Medulla oblongata (tissue), 1 donor: ENCODE measurements at regions not wholly inside any gene's neighbourhood (a gene's known extent, or its start where the extent isn't known, plus 50 kb on each side); places are given as distances from the start of the nearest gene placed in this dataset.

Experiments
- DNase-seq: peaks from one replicate; pipeline ENCODE4 v3.0.0-alpha.2; 2015; ENCODE audit errors: extremely low spot score

GRCh38 chr12:25827141-25827540 lies 131.3 kb upstream of the RASSF8 start:
- no peak for DNase-seq

DNA sequence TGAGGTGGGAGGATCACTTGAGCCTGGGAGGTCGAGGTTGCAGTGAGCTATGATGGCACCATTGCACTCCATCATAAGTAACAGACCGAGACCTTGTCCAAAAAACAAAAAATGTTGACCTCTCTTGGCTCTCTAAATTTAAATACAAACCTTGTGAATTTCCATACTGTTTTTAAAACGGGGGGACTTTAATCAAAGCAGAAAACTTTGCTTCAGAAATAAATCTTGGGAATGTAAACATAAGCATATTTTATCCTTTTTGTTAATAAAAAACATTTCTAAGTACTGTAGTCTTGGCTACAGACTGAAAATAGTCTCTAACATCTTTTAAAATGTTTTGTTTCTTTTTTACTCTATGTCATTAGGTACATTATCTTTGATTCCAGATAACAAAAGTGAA lies 130.7 kb upstream of the RASSF8 start:
- no peak for DNase-seq

DNA sequence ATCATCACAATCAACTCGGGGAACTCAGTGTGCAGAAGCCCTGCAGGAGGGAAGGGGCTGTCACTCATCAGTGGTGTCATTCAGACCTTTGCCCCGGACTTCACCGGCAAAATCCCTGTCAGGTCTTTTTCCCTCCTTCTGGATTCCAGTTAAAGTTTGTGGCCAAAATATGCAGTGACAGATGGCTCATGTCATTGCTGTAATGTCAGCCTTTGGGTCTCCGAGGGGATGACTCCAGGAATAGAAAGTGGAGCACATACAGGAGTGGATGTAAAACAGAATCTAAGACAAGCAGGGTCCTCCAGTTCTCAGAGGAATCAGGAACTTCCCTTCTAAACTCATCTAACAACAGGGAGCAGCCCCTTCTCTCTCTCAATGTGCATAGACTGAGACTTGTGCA lies 130.3 kb upstream of the RASSF8 start:
- no peak for DNase-seq

DNA sequence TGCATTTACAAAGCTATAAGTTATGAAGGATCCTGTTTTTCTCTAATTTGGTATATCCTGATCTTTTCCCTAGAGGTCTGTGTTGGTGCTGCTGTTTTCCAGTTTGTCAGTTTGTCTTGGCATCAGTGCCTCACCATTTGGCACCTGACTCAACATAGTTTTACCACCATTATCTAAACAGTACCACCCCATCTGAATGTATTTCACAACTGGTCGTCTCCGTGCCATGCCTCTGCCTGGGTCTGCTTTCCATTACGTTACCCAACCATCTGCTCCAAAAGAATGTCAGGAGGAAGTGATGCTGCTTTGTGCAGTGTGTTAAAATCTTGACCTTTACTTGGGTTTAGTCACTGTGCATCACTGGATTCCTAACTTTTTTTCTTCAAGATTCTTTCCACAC lies 129.3 kb upstream of the RASSF8 start:
- no peak for DNase-seq

DNA sequence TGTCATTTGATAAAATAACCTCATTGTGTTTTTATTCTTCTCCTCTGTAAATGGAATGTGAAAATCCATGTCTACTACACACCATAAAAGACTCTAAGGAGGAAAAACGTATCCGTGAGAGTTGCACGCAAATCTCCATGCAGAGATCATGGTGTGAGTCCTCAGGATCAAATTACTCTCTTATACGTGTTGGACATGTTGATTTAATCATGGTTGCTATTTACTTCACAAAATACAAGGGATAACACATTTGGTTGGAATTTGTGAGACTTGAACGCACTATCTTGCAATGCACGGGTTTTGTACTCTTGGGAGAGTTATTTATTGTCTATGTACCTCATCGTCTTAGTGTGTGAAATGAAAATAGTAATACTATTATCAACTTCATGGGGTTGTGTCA lies 128.0 kb upstream of the RASSF8 start:
- DNase-seq, result no peak

DNA sequence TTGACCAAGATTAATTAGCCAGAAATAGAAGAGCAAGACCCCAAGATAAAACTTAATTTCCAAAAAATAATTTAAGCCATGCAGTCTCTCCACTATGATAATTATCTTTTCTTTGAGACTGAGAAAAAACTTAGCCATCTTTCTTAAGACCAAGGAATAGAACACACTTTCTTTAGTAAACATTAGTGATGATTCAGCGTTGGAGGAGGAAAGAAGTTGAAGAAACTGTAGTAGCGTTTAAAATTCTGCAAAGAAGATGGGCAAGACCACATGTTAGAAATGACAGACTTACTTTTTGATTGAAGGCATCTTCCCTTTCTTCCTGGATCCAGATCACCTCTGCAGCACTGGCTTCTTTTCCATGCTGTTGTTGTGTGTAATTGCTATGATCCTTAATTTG lies 124.8 kb upstream of the RASSF8 start:
- no peak for DNase-seq

DNA sequence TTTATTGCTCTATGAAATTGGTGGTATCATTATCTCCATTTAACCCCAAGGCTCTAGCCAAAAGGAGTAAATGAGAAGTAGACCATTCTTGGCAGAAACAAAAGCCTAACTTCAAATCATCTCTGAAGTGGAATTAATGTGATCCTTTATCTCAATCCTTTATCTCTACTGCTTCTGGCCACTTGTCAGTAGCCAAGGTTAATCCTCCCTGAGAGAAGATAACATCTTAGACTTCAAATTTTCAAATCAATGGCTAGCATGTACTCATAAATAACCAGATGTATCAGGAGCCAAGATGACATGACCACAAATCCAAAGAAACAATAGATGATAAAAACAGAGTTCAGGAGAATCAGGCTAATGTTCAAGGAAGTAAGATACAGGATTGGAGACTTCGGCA lies 123.1 kb upstream of the RASSF8 start:
- DNase-seq, result no peak

- no peak for DNase-seq
These were observed 120.5 kb upstream of the RASSF8 start for GRCh38 chr12:25838007-25838406.

DNA sequence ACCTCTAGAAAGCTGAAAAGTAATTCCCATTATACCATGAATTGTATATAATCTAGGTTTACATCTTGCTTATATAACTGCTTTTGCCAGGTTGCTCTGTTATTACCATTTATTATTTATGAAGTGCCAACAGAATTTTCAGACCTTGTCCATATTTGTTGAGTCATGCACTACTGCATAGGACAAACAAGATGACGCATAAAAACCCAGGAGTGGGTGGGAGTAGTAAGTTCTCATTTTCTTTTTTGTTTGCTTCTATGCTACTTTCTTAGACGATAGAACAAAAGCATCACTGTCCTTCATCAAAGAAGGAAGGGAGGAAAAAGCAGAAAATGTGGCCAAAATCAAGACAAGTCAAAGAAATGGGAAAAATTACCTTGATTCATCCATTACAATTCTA lies 119.0 kb upstream of the RASSF8 start:
- no peak for DNase-seq

GRCh38 chr12:25840678-25841465 lies 117.6 kb upstream of the RASSF8 start:
- no peak for DNase-seq

- no peak for DNase-seq
These were observed 116.2 kb upstream of the RASSF8 start for GRCh38 chr12:25842254-25842653.

DNA sequence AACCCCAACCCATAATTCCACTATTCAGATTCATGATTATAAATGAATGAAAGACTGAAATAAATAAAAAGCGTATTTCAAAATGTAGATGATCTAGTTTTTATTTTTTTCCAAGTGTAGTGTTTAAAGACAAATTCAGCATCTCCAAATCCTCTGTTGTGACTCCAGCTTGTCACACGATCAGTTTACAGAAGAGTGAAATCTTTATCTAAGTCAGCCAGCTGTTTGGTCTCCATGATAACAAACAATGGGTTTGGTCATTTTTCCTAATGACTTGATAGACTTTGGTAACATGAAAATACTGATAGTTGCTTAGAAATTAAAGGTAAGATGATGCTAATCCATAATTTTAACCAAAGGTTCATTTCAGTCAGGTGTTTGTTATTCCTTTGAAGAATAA lies 114.5 kb upstream of the RASSF8 start:
- no peak for DNase-seq

- no peak for DNase-seq
These were observed 113.1 kb upstream of the RASSF8 start for GRCh38 chr12:25845415-25845814.

DNA sequence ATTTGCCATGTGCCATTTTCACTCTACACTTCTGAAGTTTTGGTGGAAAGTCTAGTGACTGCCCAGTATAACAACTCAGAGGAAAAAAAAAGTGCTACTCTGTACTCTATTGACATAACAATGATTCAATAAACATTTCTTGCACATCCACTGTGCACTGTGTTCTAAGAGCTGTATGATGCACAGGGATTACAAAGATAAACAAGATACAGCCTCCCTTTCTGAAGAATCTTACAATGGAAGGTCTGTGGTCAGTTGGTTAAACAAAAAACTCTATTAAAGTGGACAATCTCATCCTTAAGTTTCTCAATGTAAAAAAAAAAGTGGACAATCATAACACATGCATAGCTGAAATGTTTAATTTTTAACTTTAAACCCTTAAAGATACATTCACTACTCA lies 105.7 kb upstream of the RASSF8 start:
- no peak for DNase-seq

DNA sequence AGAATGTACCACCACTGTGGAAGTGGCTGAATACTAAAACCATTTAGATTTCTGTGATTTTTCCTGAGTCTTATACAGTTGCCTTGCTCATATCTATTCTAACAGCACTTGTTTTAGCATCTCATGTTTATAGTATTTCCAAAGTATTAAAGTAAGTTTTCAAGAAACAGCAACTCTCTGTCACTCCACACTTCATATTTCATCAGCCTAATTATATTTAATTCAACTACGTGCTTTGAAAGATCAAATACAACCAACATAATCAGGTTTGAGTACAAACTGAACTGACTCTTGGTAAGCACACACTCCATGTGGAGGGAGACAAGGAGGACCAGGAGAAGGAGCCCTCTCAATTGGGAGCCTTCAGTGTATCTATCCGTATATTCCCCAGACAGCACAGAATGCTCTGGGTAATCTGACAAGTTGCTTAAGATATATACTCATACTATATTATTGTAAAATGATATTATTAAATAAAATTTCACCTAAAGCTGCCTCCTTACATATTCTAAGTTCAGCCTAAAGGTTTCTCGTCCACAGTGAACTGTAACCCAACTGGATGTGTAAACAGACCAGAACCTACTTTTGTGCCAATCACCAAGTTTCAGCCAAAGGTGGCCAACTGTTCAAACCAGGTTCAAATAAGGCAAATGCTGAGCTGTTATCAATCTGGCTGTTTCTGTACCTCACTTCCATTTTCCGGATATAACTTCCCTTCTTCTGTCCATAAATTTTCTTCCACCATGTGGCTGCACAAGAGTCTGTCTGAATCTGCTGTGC lies 105.0 kb upstream of the RASSF8 start:
- no peak for DNase-seq

- no peak for DNase-seq
These were observed 103.5 kb upstream of the RASSF8 start for GRCh38 chr12:25854991-25855390.

DNA sequence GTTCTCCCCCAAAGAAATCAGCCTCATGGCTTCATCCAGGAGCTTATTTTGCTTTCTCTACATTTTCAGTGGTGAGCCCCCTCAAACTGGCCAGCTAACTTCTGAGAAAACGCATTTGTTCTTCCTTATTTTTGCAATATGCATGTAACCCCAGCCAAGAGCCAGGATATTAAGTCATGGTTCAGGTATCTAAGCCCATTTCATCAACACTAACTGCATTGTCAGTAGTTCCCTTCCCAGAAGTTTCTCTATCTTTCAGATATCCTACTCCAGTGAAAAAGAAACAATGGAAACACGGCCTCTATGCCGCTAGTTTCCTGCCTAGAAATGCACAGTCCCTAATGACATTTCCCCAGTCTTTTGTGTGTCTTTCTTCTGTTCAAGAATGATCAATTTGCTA lies 102.8 kb upstream of the RASSF8 start:
- no peak for DNase-seq

GRCh38 chr12:25859976-25860375 lies 98.5 kb upstream of the RASSF8 start:
- DNase-seq, result no peak

GRCh38 chr12:25861226-25861625 lies 97.3 kb upstream of the RASSF8 start:
- no peak for DNase-seq

GRCh38 chr12:25864306-25865276 lies 93.9 kb upstream of the RASSF8 start:
- DNase-seq, result no peak

- no peak for DNase-seq
These were observed 91.7 kb upstream of the RASSF8 start for GRCh38 chr12:25866586-25867378.
